Keratinocyte (primary cell): ENCODE measurements at regions not wholly inside any gene's neighbourhood (a gene's known extent, or its start where the extent isn't known, plus 50 kb on each side); places are given as distances from the start of the nearest gene placed in this dataset.

ENCODE experiments used
- CTCF ChIP-seq, 3 experiments: IDR thresholded peaks in 1 of 3; conservative IDR thresholded peaks in 1 of 3; optimal IDR thresholded peaks in 1 of 3; 2 replicates in 2 of 3; 3 replicates in 1 of 3; pipeline versions ENCODE3 to v1.5.1; 2011; ENCODE audit warnings: low read length in 3 of 3, mild to moderate bottlenecking in 3 of 3, moderate library complexity in 2 of 3, control low read depth in 1 of 3, inconsistent platforms in 1 of 3; ENCODE audit not compliant: insufficient read depth in 2 of 3; ENCODE audit errors: extremely low read depth in 1 of 3
- EZH2 ChIP-seq: IDR thresholded peaks from one replicate; pipeline ENCODE4 v1.6.1; 2012; ENCODE audit warnings: inconsistent platforms, mild to moderate bottlenecking, low read length, moderate library complexity

- TF ChIP-seq CTCF (optimal IDR thresholded peaks at IDR 0.05 in 1 of 3, IDR thresholded peaks at IDR 0.05 in 1 of 3, conservative IDR thresholded peaks at IDR 0.05 in 1 of 3; ENCODE audit: extremely low read depth in 1 of 3, insufficient read depth in 2 of 3, low read length in 3 of 3), result no peak
- TF ChIP-seq EZH2, result no peak
Observed at GRCh38 chr2:172204762-172205161, 102.1 kb upstream of the DLX2 start.
